HG03159 (cell line): ENCODE measurements at regions not wholly inside any gene's neighbourhood (a gene's known extent, or its start where the extent isn't known, plus 50 kb on each side); places are given as distances from the start of the nearest gene placed in this dataset.

ENCODE experiments used
- ATAC-seq: cut with Tn5 transposase; IDR thresholded peaks from one replicate; pipeline ENCODE4 v1.9.1; 2021; ENCODE audit warnings: mild to moderate bottlenecking, moderate library complexity; ENCODE audit not compliant: unreplicated experiment

GRCh38 chr12:42696406-42697149 is 107.0 kb upstream of the PRICKLE1 start:
- no peak for ATAC-seq

- no peak for ATAC-seq
Observed at GRCh38 chr12:42695490-42695995, 106.0 kb upstream of the PRICKLE1 start.

- ATAC-seq: no peak
Observed at GRCh38 chr12:42692749-42693148, 103.2 kb upstream of the PRICKLE1 start.

- no peak for ATAC-seq
Observed at GRCh38 chr12:42691991-42692557, 102.5 kb upstream of the PRICKLE1 start.

GRCh38 chr12:42690264-42690663 is 100.7 kb upstream of the PRICKLE1 start:
- no peak for ATAC-seq

GRCh38 chr12:42689699-42690098 is 100.2 kb upstream of the PRICKLE1 start:
- no peak for ATAC-seq

GRCh38 chr12:42686514-42687172 is 97.1 kb upstream of the PRICKLE1 start:
- ATAC-seq: no peak

- ATAC-seq: no peak
Observed at GRCh38 chr12:42684802-42685071, 95.2 kb upstream of the PRICKLE1 start.

- no peak for ATAC-seq
Observed at GRCh38 chr12:42683933-42684801, 94.6 kb upstream of the PRICKLE1 start.

GRCh38 chr12:42683266-42683665 is 93.7 kb upstream of the PRICKLE1 start:
- ATAC-seq: no peak

GRCh38 chr12:42679466-42679865 is 89.9 kb upstream of the PRICKLE1 start:
- ATAC-seq: no peak

GRCh38 chr12:42677461-42677860 is 87.9 kb upstream of the PRICKLE1 start:
- no peak for ATAC-seq

GRCh38 chr12:42673535-42673934 is 84.0 kb upstream of the PRICKLE1 start:
- ATAC-seq: no peak

GRCh38 chr12:42670719-42671118 is 81.2 kb upstream of the PRICKLE1 start:
- no peak for ATAC-seq

- no peak for ATAC-seq
Observed at GRCh38 chr12:42669553-42669952, 80.0 kb upstream of the PRICKLE1 start.

- ATAC-seq: no peak
Observed at GRCh38 chr12:42666671-42667243, 77.2 kb upstream of the PRICKLE1 start.

- ATAC-seq: no peak
Observed at GRCh38 chr12:42663621-42664020, 74.1 kb upstream of the PRICKLE1 start.

GRCh38 chr12:42660968-42661937 is 71.7 kb upstream of the PRICKLE1 start:
- ATAC-seq: no peak

- ATAC-seq: no peak
Observed at GRCh38 chr12:42660117-42660516, 70.6 kb upstream of the PRICKLE1 start.

- no peak for ATAC-seq
Observed at GRCh38 chr12:42652048-42652447, 62.5 kb upstream of the PRICKLE1 start.
